CD4-positive, alpha-beta T cell (primary cell): ENCODE measurements at regions not wholly inside any gene's neighbourhood (a gene's known extent, or its start where the extent isn't known, plus 50 kb on each side); places are given as distances from the start of the nearest gene placed in this dataset.

Experiments
- ATAC-seq: fragments of 200-7000 bp; cut with Tn5 transposase; one replicate; pipeline ENCODE4 v1.10.0; 2022; ENCODE audit warnings: mild to moderate bottlenecking; ENCODE audit not compliant: poor library complexity
- CTCF ChIA-PET: fragments of 350-600 bp; sonication (Branson Sonifier 250); formaldehyde crosslinking; loops from one replicate; lab custom pipeline; 2021; ENCODE audit warnings: antibody characterized with exemption, inconsistent platforms; lab: Charles Lee
- POLR2A ChIA-PET: fragments of 350-600 bp; sonication (Branson Sonifier 250); formaldehyde crosslinking; loops from one replicate; lab custom pipeline; 2021; ENCODE audit warnings: antibody characterized with exemption, inconsistent platforms; lab: Charles Lee
- DNase-seq, 14 experiments: peaks; one replicate each; pipeline ENCODE4 v3.0.0-alpha.2; 2013 to 2020; ENCODE audit warnings: mixed read lengths in 2 of 14
- H3K27ac ChIP-seq, 2 donors: one replicate each; pipeline versions ENCODE4 v1.5.1 to v1.7.0; 2013; ENCODE audit warnings: low read length in 2 of 2, low read depth in 1 of 2, mild to moderate bottlenecking in 1 of 2
- H3K27me3 ChIP-seq, 2 experiments: 1 replicate in 1 of 2; 2 replicates in 1 of 2; pipeline versions ENCODE4 v1.6.1 to v1.7.0; 2013; ENCODE audit warnings: low read length in 2 of 2, control low read depth in 1 of 2, mild to moderate bottlenecking in 1 of 2, moderate library complexity in 1 of 2; ENCODE audit not compliant: insufficient read depth in 2 of 2, control insufficient read depth in 1 of 2
- H3K36me3 ChIP-seq: one replicate; pipeline ENCODE4 v1.6.1; 2013; ENCODE audit warnings: low read length, control low read depth; ENCODE audit not compliant: insufficient read depth
- H3K4me1 ChIP-seq: one replicate; pipeline ENCODE4 v1.6.1; 2013; ENCODE audit warnings: low read length, control low read depth; ENCODE audit not compliant: insufficient read depth
- H3K4me3 ChIP-seq: one replicate; pipeline ENCODE4 v1.5.1; 2013; ENCODE audit warnings: mild to moderate bottlenecking, low read length, moderate library complexity
- H3K9me3 ChIP-seq, 2 experiments: 1 replicate in 1 of 2; 2 replicates in 1 of 2; pipeline versions ENCODE4 v1.6.1 to v1.7.0; 2013; ENCODE audit warnings: low read length in 2 of 2, mild to moderate bottlenecking in 2 of 2, control low read depth in 1 of 2, moderate library complexity in 1 of 2; ENCODE audit not compliant: control insufficient read depth in 1 of 2, insufficient read depth in 1 of 2
- H3K27ac Mint-ChIP-seq: one replicate; pipeline ENCODE4 v1.8.0; 2020; ENCODE audit warnings: mixed read lengths
- H3K27me3 Mint-ChIP-seq: one replicate; pipeline ENCODE4 v1.8.0; 2021; ENCODE audit warnings: mixed read lengths
- H3K36me3 Mint-ChIP-seq: one replicate; pipeline ENCODE4 v1.8.0; 2021; ENCODE audit warnings: low read depth, mixed read lengths
- H3K4me1 Mint-ChIP-seq: one replicate; pipeline ENCODE4 v1.8.0; 2021; ENCODE audit warnings: low read depth, mixed read lengths
- H3K4me3 Mint-ChIP-seq: one replicate; pipeline ENCODE4 v1.8.0; 2020; ENCODE audit warnings: mild to moderate bottlenecking, mixed read lengths
- H3K9me3 Mint-ChIP-seq: one replicate; pipeline ENCODE4 v1.8.0; 2020; ENCODE audit warnings: mixed read lengths
- CTCF ChIP-seq: fragments of 200-600 bp; IDR thresholded peaks from one replicate; pipeline ENCODE4 v1.8.0; 2022; ENCODE audit warnings: antibody characterized with exemption, mild to moderate bottlenecking
- intact Hi-C, 2 experiments: fragments of 100-400 bp; cut with DNase I in 1 of 2; cut with micrococcal nuclease in 1 of 2; formaldehyde crosslinking; loops; one replicate each; pipeline versions ENCODE4 v1.15.1 to v1.9.0; 2023 to 2025; cut with DNase I, micrococcal nuclease

GRCh38 chr4:14294611-14295010 is 667.1 kb upstream of the BOD1L1 start:
- Histone ChIP-seq H3K9me3 (peaks cover 0 to 3% of the 10 kb centered on the region in 2 experiments), H3K4me1 (no peaks in the 10 kb centered on the region), H3K27me3 (no peaks in the 10 kb centered on the region), H3K4me3 (no peak overlapping the region), H3K36me3 (no peaks in the 10 kb centered on the region), H3K27ac (no peak overlapping the region)
- Mint-ChIP-seq H3K4me1 (no peaks in the 10 kb centered on the region), H3K36me3 (no peaks in the 10 kb centered on the region), H3K4me3 (no peak overlapping the region), H3K27ac (no peak overlapping the region), H3K9me3 (no peaks in the 10 kb centered on the region), H3K27me3 (no peaks in the 10 kb centered on the region)
- TF ChIP-seq CTCF = no peak
- ChIA-PET CTCF (no interaction called here), POLR2A (no interaction called here)
- intact Hi-C loops = no loop called here
- no peak for DNase-seq
- ATAC-seq = no peak

- H3K4me3 Mint-ChIP-seq = no peak overlapping the region
- H3K27me3 ChIP-seq = no peaks in the 10 kb centered on the region
- H3K4me3 ChIP-seq = no peak overlapping the region
- H3K9me3 Mint-ChIP-seq = no peaks in the 10 kb centered on the region
- intact Hi-C loops = no loop called here
- ChIA-PET POLR2A (no interaction called here), CTCF (no interaction called here)
- H3K36me3 ChIP-seq = no peaks in the 10 kb centered on the region
- no peaks in the 10 kb centered on the region for H3K36me3 Mint-ChIP-seq
- DNase-seq (no peak), ATAC-seq (no peak)
- H3K27ac ChIP-seq = no peak overlapping the region
- H3K27me3 Mint-ChIP-seq = no peaks in the 10 kb centered on the region
- no peak overlapping the region for H3K27ac Mint-ChIP-seq
- H3K9me3 ChIP-seq = peaks cover 0 to 3% of the 10 kb centered on the region in 2 experiments
- TF ChIP-seq CTCF = no peak
- no peaks in the 10 kb centered on the region for H3K4me1 Mint-ChIP-seq
- H3K4me1 ChIP-seq = no peaks in the 10 kb centered on the region
Observed at GRCh38 chr4:14299166-14299565, 671.6 kb upstream of the BOD1L1 start.

- no peaks in the 10 kb centered on the region for H3K27me3 Mint-ChIP-seq
- ATAC-seq = no peak
Observed at GRCh38 chr4:14302021-14302420, 674.5 kb upstream of the BOD1L1 start.

More at GRCh38 chr4:14302021-14302420, 674.5 kb upstream of the BOD1L1 start:
- peaks cover 0 to 3% of the 10 kb centered on the region in 2 experiments for H3K9me3 ChIP-seq
- H3K36me3 ChIP-seq = no peaks in the 10 kb centered on the region
- no peaks in the 10 kb centered on the region for H3K4me1 Mint-ChIP-seq
- H3K27ac Mint-ChIP-seq = no peak overlapping the region
- no peak overlapping the region for H3K27ac ChIP-seq
- intact Hi-C loops = no loop called here
- H3K4me3 Mint-ChIP-seq = no peak overlapping the region
- no peak overlapping the region for H3K4me3 ChIP-seq
- CTCF ChIA-PET = no interaction called here
- no peaks in the 10 kb centered on the region for H3K27me3 ChIP-seq
- H3K4me1 ChIP-seq = no peaks in the 10 kb centered on the region
- DNase-seq = no peak
- no peaks in the 10 kb centered on the region for H3K36me3 Mint-ChIP-seq
- no peaks in the 10 kb centered on the region for H3K9me3 Mint-ChIP-seq
- POLR2A ChIA-PET = no interaction called here
- no peak for TF ChIP-seq CTCF
